KMS-11 (cell line): ENCODE measurements at regions not wholly inside any gene's neighbourhood (a gene's known extent, or its start where the extent isn't known, plus 50 kb on each side); places are given as distances from the start of the nearest gene placed in this dataset.

Experiments
- H2AFZ ChIP-seq: fragments of 200-600 bp; sonication (generic); 2 replicates; pipeline ENCODE4 v1.6.1; 2016; ENCODE audit warnings: antibody characterized with exemption, mixed run types, low read depth
- H3K27ac ChIP-seq: fragments of 200-600 bp; sonication (generic); 2 replicates; pipeline ENCODE4 v1.6.1; 2016; ENCODE audit warnings: mild to moderate bottlenecking, mixed run types
- H3K27me3 ChIP-seq: fragments of 200-600 bp; sonication (generic); 2 replicates; pipeline ENCODE4 v1.6.1; 2017; ENCODE audit warnings: mild to moderate bottlenecking, low read depth, mixed run types, moderate library complexity; ENCODE audit not compliant: insufficient read depth
- H3K36me3 ChIP-seq: fragments of 200-600 bp; sonication (generic); 2 replicates; pipeline ENCODE4 v1.6.1; 2017; ENCODE audit warnings: mild to moderate bottlenecking, mixed run types; ENCODE audit not compliant: insufficient read depth
- H3K4me1 ChIP-seq: fragments of 200-600 bp; sonication (generic); 2 replicates; pipeline ENCODE4 v1.6.1; 2016; ENCODE audit warnings: mild to moderate bottlenecking, low read depth, mixed run types; ENCODE audit not compliant: poor library complexity, severe bottlenecking
- H3K4me2 ChIP-seq: fragments of 200-600 bp; sonication (generic); 2 replicates; pipeline ENCODE4 v1.7.0; 2016; ENCODE audit warnings: mild to moderate bottlenecking, mixed run types
- H3K4me3 ChIP-seq: fragments of 200-600 bp; sonication (generic); IDR thresholded peaks from 2 replicates; pipeline ENCODE4 v1.6.1; 2017; ENCODE audit warnings: low read depth, low read length, mixed read lengths; ENCODE audit not compliant: insufficient read depth
- H3K79me2 ChIP-seq: fragments of 200-600 bp; sonication (generic); 2 replicates; pipeline ENCODE4 v1.6.1; 2016; ENCODE audit warnings: low read depth, mixed run types; ENCODE audit not compliant: insufficient read depth
- H3K9ac ChIP-seq: fragments of 200-600 bp; sonication (generic); 2 replicates; pipeline ENCODE4 v1.6.1; 2016; ENCODE audit warnings: mild to moderate bottlenecking, mixed run types
- H4K20me1 ChIP-seq: fragments of 200-600 bp; sonication (generic); 2 replicates; pipeline ENCODE4 v1.6.1; 2016; ENCODE audit warnings: mild to moderate bottlenecking, mixed run types; ENCODE audit not compliant: insufficient read depth
- CTCF ChIP-seq: fragments of 200-600 bp; sonication (generic); conservative IDR thresholded peaks from 2 replicates; pipeline ENCODE4 v1.6.1; 2017; ENCODE audit warnings: low read depth, mild to moderate bottlenecking, antibody characterized with exemption, low read length, moderate library complexity, mixed read lengths

DNA sequence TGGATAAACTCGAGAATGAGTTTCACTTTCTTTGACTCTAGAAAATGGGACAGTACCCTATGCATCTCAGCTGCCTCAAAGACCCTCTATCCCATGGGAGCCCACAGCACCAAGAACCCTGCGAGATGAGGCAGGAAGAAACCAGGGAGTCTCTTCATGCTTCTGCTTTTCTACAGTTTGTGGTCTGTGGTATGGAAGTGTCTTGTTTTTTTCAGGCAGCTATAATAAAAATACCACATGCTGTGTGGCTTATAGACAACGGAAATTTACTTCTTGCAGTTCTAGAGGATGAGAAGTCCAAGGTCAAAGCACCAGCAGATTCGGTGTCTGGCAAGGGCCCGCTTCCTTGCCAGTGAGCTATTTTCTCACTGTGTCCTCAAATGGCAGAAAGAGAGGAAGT, 257.9 kb downstream of the SUCLG1 start:
- H3K4me2 ChIP-seq: no peak overlapping the region
- H3K4me3 ChIP-seq: no peak overlapping the region
- no peak overlapping the region for H3K9ac ChIP-seq
- no peaks in the 10 kb centered on the region for H4K20me1 ChIP-seq
- no peak for TF ChIP-seq CTCF
- H2AFZ ChIP-seq: no peak overlapping the region
- H3K4me1 ChIP-seq: peaks cover 5% of the 10 kb centered on the region
- no peaks in the 10 kb centered on the region for H3K79me2 ChIP-seq
- H3K27me3 ChIP-seq: no peaks in the 10 kb centered on the region
- H3K27ac ChIP-seq: no peak overlapping the region
- H3K36me3 ChIP-seq: no peaks in the 10 kb centered on the region

DNA sequence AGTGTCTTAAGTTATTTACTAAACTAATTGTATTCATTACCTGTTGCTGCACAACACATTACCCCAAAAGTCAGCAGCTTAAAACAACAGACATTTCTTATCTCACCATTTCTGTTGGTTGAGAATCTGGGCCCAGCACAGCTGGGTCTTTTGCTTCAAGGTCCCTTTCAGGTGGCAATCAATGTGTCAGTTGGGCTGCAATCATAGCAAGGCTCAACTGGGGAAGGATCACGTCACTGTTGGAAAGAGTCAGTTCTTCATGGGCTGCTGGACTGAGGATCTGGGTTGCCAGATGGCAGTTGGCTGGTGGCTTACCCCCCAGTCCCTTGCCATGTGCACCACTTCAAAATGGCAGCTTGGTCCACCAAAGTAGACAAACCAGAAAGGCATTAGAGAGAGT, 261.2 kb downstream of the SUCLG1 start:
- H2AFZ ChIP-seq: no peak overlapping the region
- no peaks in the 10 kb centered on the region for H3K27me3 ChIP-seq
- H4K20me1 ChIP-seq: no peaks in the 10 kb centered on the region
- H3K4me3 ChIP-seq: no peak overlapping the region
- peaks cover 5% of the 10 kb centered on the region for H3K4me1 ChIP-seq
- no peak overlapping the region for H3K27ac ChIP-seq
- H3K4me2 ChIP-seq: no peak overlapping the region
- H3K36me3 ChIP-seq: no peaks in the 10 kb centered on the region
- H3K79me2 ChIP-seq: no peaks in the 10 kb centered on the region
- no peak for TF ChIP-seq CTCF
- H3K9ac ChIP-seq: no peak overlapping the region

- Histone ChIP-seq H3K27ac (no peak overlapping the region), H3K27me3 (no peaks in the 10 kb centered on the region), H4K20me1 (no peaks in the 10 kb centered on the region), H3K36me3 (no peaks in the 10 kb centered on the region), H3K4me3 (no peak overlapping the region), H2AFZ (no peak overlapping the region), H3K79me2 (no peaks in the 10 kb centered on the region), H3K4me1 (no peaks in the 10 kb centered on the region), H3K9ac (no peak overlapping the region), H3K4me2 (no peak overlapping the region)
- TF ChIP-seq CTCF: no peak
Observed at GRCh38 chr2:84194949-84195644, 264.0 kb downstream of the SUCLG1 start.

DNA sequence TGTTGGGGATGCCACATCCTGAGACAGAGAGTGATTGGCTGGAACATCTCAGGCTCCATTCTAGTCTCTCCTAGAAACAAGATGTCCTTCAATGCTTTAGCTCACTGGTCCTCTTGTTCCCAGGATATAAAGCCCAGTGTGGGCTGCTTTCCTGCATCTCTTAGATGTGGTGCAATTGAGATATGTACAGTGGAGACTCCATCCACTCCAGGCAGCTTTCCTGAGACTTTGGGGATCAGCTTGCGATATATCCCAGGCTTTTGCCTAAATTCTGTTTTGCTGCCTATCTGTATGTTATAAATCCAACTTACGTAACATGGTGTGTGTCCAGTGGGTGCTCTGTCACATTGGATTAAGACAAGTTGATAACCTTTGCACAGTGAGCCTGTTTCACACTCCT, 264.9 kb downstream of the SUCLG1 start:
- H3K79me2 ChIP-seq: no peaks in the 10 kb centered on the region
- no peak overlapping the region for H3K4me3 ChIP-seq
- H3K36me3 ChIP-seq: no peaks in the 10 kb centered on the region
- no peaks in the 10 kb centered on the region for H3K4me1 ChIP-seq
- no peak for TF ChIP-seq CTCF
- H3K27ac ChIP-seq: no peak overlapping the region
- H3K4me2 ChIP-seq: no peak overlapping the region
- H4K20me1 ChIP-seq: no peaks in the 10 kb centered on the region
- no peak overlapping the region for H3K9ac ChIP-seq
- H3K27me3 ChIP-seq: no peaks in the 10 kb centered on the region
- H2AFZ ChIP-seq: no peak overlapping the region
